Loucy (cell line): ENCODE measurements at regions not wholly inside any gene's neighbourhood (a gene's known extent, or its start where the extent isn't known, plus 50 kb on each side); places are given as distances from the start of the nearest gene placed in this dataset.

Experiments
- H2AFZ ChIP-seq: fragments of 200-600 bp; sonication (generic); 2 replicates; pipeline ENCODE4 v1.6.0; 2016; ENCODE audit warnings: antibody characterized with exemption, mild to moderate bottlenecking, low read length, moderate library complexity
- H3F3A ChIP-seq: fragments of 200-600 bp; 2 replicates; pipeline ENCODE4 v1.6.0; 2016; ENCODE audit warnings: antibody characterized with exemption, low read depth, mild to moderate bottlenecking
- H3K27me3 ChIP-seq: fragments of 200-600 bp; sonication (generic); 2 replicates; pipeline ENCODE4 v1.6.1; 2014; ENCODE audit warnings: low read length, mild to moderate bottlenecking; ENCODE audit not compliant: insufficient read depth, poor library complexity, severe bottlenecking
- H3K36me3 ChIP-seq: fragments of 200-600 bp; sonication (generic); 2 replicates; pipeline ENCODE4 v1.6.1; 2016; ENCODE audit warnings: low read length; ENCODE audit not compliant: insufficient read depth
- H3K4me1 ChIP-seq: fragments of 200-600 bp; sonication (generic); 2 replicates; pipeline ENCODE4 v1.5.1; 2014; ENCODE audit warnings: low read length, mild to moderate bottlenecking; ENCODE audit not compliant: insufficient read depth, poor library complexity, severe bottlenecking
- H3K4me2 ChIP-seq: fragments of 200-600 bp; sonication (generic); 2 replicates; pipeline ENCODE4 v1.6.0; 2014; ENCODE audit warnings: antibody characterized with exemption, low read length, low read depth, mild to moderate bottlenecking; ENCODE audit not compliant: poor library complexity, severe bottlenecking
- H3K4me3 ChIP-seq: fragments of 200-600 bp; sonication (generic); 2 replicates; pipeline ENCODE4 v1.5.1; 2014; ENCODE audit warnings: low read length, mild to moderate bottlenecking, mixed read lengths; ENCODE audit not compliant: poor library complexity, severe bottlenecking
- H3K79me2 ChIP-seq: fragments of 200-600 bp; sonication (generic); 2 replicates; pipeline ENCODE4 v1.6.1; 2014; ENCODE audit warnings: low read length; ENCODE audit not compliant: insufficient read depth
- H3K9ac ChIP-seq: fragments of 200-600 bp; sonication (generic); 2 replicates; pipeline ENCODE4 v1.6.0; 2014; ENCODE audit warnings: mild to moderate bottlenecking, low read depth, low read length, moderate library complexity; ENCODE audit not compliant: poor library complexity, severe bottlenecking
- H3K9me2 ChIP-seq: fragments of 200-600 bp; sonication (generic); replicated peaks from 2 replicates; pipeline ENCODE4 v1.6.1; 2016; ENCODE audit warnings: low read depth, low read length, mixed read lengths
- H3K9me3 ChIP-seq: fragments of 200-600 bp; sonication (generic); 2 replicates; pipeline ENCODE4 v1.6.1; 2014; ENCODE audit warnings: mild to moderate bottlenecking, antibody characterized with exemption, low read length, low read depth; ENCODE audit not compliant: insufficient read depth
- H4K20me1 ChIP-seq: fragments of 200-600 bp; sonication (generic); 2 replicates; pipeline ENCODE4 v1.6.0; 2014; ENCODE audit warnings: antibody characterized with exemption, low read length, mild to moderate bottlenecking; ENCODE audit not compliant: insufficient read depth, poor library complexity, severe bottlenecking
- CTCF ChIP-seq: fragments of 200-600 bp; sonication (generic); conservative IDR thresholded peaks from 2 replicates; pipeline ENCODE4 v1.5.1; 2014; ENCODE audit warnings: mild to moderate bottlenecking, antibody characterized with exemption, low read length
- EZH2phosphoT487 ChIP-seq: fragments of 200-600 bp; IDR thresholded peaks from 2 replicates; pipeline ENCODE4 v1.6.1; 2018; ENCODE audit warnings: antibody characterized with exemption, mild to moderate bottlenecking, moderate library complexity, borderline replicate concordance

GRCh38 chr2:239462191-239462515 is 61.3 kb upstream of the HDAC4 start:
- no peaks in the 10 kb centered on the region for H3F3A ChIP-seq
- H3K4me2 ChIP-seq: no peak overlapping the region
- no peak overlapping the region for H2AFZ ChIP-seq
- no peak for TF ChIP-seq CTCF
- TF ChIP-seq EZH2phosphoT487: no peak
- H3K4me1 ChIP-seq: no peaks in the 10 kb centered on the region
- H4K20me1 ChIP-seq: no peaks in the 10 kb centered on the region
- peaks cover 14% of the 10 kb centered on the region; the same call in 1 of the 2 replicates for H3K9me3 ChIP-seq
- H3K27me3 ChIP-seq: no peaks in the 10 kb centered on the region
- H3K4me3 ChIP-seq: no peak overlapping the region
- no peaks in the 10 kb centered on the region for H3K36me3 ChIP-seq
- no peaks in the 10 kb centered on the region for H3K9me2 ChIP-seq
- H3K79me2 ChIP-seq: no peaks in the 10 kb centered on the region
- H3K9ac ChIP-seq: no peak overlapping the region

- TF ChIP-seq CTCF (no peak), EZH2phosphoT487 (no peak)
- H3F3A ChIP-seq: no peaks in the 10 kb centered on the region
- H3K36me3 ChIP-seq: no peaks in the 10 kb centered on the region
- H3K4me1 ChIP-seq: no peaks in the 10 kb centered on the region
- no peak overlapping the region for H3K4me2 ChIP-seq
- no peak overlapping the region for H2AFZ ChIP-seq
- H3K4me3 ChIP-seq: no peak overlapping the region
- H3K9me3 ChIP-seq: peaks cover 16% of the 10 kb centered on the region; the same call in 1 of the 2 replicates
- H4K20me1 ChIP-seq: no peaks in the 10 kb centered on the region
- no peaks in the 10 kb centered on the region for H3K27me3 ChIP-seq
- no peaks in the 10 kb centered on the region for H3K79me2 ChIP-seq
- no peak overlapping the region for H3K9ac ChIP-seq
- no peaks in the 10 kb centered on the region for H3K9me2 ChIP-seq
Observed at GRCh38 chr2:239461291-239462190, 60.7 kb upstream of the HDAC4 start.

- no peak overlapping the region for H3K4me2 ChIP-seq
- H3K9me3 ChIP-seq: peaks cover 18% of the 10 kb centered on the region; the same call in 1 of the 2 replicates
- H3K27me3 ChIP-seq: no peaks in the 10 kb centered on the region
- H3K9ac ChIP-seq: no peak overlapping the region
- no peaks in the 10 kb centered on the region for H3K4me1 ChIP-seq
- H3F3A ChIP-seq: no peaks in the 10 kb centered on the region
- H2AFZ ChIP-seq: no peak overlapping the region
- H3K4me3 ChIP-seq: no peak overlapping the region
- no peaks in the 10 kb centered on the region for H3K79me2 ChIP-seq
- no peaks in the 10 kb centered on the region for H4K20me1 ChIP-seq
- TF ChIP-seq EZH2phosphoT487 (no peak), CTCF (no peak)
- H3K9me2 ChIP-seq: no peaks in the 10 kb centered on the region
- no peaks in the 10 kb centered on the region for H3K36me3 ChIP-seq
Observed at GRCh38 chr2:239460780-239461179, 60.0 kb upstream of the HDAC4 start.
